GM12872 (cell line): ENCODE measurements at regions not wholly inside any gene's neighbourhood (a gene's known extent, or its start where the extent isn't known, plus 50 kb on each side); places are given as distances from the start of the nearest gene placed in this dataset.

ENCODE experiments used
- TF ChIP-seq, protein P1 (sequence below): IDR thresholded peaks from 3 replicates; pipeline ENCODE4 v1.5.1; 2011; ENCODE audit warnings: low read depth, mild to moderate bottlenecking, low read length, moderate library complexity; ENCODE audit not compliant: insufficient read depth

DNA sequence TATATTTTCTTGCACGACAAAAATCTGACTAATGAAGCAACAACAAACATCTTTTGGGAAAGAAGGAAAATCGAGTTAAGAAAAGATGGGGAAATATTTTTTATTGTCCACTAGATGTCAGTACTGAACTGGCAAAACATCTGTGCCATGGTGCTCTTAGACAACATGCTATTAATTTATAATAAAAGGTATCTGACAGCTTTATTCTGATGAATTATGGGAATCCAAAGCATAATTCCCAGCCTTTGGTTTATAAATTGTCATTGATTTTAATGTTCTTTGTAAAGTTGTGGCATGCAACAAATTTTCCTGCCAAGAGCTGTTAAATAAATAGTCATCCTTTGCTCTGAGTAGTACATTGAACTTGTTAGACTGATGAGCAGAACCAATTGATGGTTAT, 231.2 kb downstream of the ETNK1 start:
- TF ChIP-seq, protein P1, sequence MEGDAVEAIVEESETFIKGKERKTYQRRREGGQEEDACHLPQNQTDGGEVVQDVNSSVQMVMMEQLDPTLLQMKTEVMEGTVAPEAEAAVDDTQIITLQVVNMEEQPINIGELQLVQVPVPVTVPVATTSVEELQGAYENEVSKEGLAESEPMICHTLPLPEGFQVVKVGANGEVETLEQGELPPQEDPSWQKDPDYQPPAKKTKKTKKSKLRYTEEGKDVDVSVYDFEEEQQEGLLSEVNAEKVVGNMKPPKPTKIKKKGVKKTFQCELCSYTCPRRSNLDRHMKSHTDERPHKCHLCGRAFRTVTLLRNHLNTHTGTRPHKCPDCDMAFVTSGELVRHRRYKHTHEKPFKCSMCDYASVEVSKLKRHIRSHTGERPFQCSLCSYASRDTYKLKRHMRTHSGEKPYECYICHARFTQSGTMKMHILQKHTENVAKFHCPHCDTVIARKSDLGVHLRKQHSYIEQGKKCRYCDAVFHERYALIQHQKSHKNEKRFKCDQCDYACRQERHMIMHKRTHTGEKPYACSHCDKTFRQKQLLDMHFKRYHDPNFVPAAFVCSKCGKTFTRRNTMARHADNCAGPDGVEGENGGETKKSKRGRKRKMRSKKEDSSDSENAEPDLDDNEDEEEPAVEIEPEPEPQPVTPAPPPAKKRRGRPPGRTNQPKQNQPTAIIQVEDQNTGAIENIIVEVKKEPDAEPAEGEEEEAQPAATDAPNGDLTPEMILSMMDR = peak; percentile 54

DNA sequence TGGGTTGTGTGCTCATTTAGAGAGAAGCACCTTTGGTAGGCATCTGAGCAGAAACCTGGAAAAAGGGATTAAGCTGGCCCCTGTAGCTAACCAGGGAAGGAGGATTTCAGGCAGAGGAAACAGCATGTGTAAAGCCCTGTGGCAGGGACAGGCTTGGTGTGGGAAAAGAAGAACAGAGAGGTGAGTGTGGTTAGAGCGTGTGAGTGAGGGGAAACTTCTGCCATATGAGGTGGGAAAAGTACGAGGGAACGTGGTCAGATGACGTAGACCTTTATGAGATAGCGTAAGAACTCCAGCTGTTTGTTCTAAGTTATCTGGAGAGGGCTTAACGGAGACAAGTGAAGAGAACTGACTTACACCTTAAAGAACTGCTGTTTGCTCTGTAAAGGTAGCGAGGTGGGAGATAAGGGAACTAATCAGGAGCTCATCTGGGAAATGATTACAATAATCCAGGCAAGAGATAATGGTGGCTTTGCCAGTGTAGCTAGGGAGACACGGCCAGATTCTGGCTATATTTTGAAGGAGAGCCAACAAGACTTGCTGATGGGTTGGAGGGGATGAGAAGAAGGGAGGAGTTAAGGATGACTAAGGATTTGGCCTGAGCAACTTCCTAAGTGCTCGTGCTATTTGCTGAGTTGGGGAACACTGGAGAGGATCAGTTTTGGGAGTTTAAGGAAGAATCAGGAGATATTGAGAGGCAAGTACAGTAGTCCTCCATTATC, 234.0 kb downstream of the ETNK1 start:
- TF ChIP-seq, protein P1 = no peak

DNA sequence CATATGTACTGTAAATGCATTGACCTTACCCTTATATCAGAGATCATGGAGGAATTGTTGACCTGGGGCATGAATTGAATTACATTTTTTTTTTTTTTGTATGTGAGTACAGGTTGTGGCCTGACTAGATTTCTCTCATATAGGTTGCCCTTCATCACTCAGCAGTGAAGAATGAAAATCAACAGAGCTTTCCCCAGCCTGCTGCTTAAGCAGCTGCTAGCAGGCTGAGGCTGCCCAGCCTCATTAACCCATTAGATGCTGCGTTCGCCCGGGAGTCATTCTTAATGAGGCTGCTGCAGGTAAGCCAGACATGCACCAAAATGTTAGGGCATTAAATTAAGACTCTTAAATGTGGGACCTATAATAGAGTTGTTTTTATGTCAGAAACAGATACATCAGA, 236.0 kb downstream of the ETNK1 start:
- TF ChIP-seq, protein P1 = no peak

GRCh38 chr12:22865822-22866221, 240.9 kb downstream of the ETNK1 start:
- TF ChIP-seq, protein P1 = no peak

DNA sequence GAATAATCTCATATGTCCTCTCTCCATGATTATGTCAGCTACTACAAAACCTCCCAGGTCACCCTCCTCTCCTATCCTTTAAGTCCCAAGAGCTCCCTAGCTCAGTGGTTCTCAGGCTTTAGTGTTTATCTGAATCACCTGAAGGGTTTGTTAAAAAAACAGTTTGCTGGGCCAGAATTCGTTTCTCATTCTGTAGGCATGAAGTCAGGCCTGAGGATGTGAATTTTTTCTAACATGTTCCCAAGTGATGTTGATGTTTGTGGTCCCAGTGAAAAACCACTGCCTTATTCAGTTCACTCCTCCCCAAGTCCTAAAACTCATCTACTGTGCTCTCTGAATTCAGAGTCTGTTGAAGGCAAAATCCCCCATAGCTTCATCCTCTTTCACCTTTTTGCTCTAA, 241.4 kb downstream of the ETNK1 start:
- TF ChIP-seq, protein P1 = no peak

DNA sequence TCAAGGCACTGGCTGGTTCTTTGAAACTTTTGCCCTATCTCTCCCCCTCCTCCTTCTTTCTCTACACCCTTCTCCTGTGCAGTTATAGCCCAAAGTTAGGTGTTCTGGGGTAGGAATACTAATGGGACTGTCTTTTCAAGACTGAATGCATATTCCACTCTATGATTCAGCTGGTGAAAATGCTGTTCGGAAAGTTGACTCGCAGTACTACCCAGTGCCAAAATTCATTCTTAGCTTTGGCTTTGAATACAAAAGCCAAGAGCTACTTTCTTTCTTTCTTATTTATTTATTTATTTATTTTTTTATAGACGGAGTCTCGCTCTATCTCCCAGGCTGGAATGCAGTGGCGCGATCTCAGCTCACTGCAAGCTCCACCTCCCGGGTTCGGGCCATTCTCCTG, 249.2 kb downstream of the ETNK1 start:
- TF ChIP-seq, protein P1 = no peak

DNA sequence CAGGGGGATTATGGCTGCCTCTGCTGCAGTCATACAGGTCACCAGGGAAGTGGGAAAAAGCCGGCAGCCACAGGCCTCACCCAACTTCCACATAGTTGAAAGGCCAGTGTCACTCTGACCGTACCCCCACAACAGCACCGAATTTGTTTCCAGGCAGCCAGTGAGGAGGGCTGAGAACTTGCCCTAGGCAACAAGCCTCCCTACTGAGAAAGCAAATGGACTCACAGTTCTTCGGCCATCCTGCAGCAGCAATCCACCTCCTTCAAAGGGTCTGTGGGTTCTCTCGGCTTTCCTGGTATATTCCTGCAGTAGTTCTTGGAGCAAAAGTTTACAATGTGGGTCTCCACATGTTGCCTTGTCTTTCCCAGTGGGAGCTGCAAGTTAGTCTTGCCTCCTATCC, 251.3 kb downstream of the ETNK1 start:
- TF ChIP-seq, protein P1 = no peak

DNA sequence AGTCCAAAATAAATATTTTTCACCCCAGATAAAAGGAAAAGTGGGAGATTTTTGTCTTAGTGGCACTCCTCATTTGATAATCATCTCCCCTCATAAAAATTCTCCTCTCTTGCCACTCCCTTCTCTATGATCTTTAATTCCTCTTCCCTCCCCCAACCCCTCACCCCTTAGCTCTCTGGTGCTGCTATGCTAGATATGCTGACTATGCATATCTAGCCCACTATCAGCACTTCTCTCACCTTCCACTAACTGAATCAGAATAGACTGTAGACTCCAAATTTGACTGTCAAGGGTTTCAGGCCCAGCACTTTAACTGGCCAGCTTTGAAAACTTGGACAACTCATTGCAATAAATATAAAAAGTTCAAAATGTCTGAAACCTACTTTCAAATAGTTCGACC, 254.2 kb downstream of the ETNK1 start:
- TF ChIP-seq, protein P1 = no peak
